SK-N-SH (cell line): ENCODE measurements at regions not wholly inside any gene's neighbourhood (a gene's known extent, or its start where the extent isn't known, plus 50 kb on each side); places are given as distances from the start of the nearest gene placed in this dataset.

Experiments
- CTCF ChIA-PET: fragments of 300-600, 350-600 bp; formaldehyde crosslinking; extraction: SDS; loops from one replicate; lab custom pipeline; 2021; lab: Yijun Ruan, JAX
- POLR2A ChIA-PET: fragments of 350-600 bp; sonication (Branson Sonifier 250); formaldehyde crosslinking; extraction: SDS; loops from one replicate; lab custom pipeline; 2020; ENCODE audit warnings: antibody characterized with exemption, inconsistent platforms; lab: Yijun Ruan, JAX
- DNase-seq: peaks from one replicate; pipeline ENCODE4 v3.0.0; 2012
- H2AFZ ChIP-seq: fragments of 200-600 bp; sonication (generic); 2 replicates; pipeline ENCODE4 v1.8.1; 2016; ENCODE audit warnings: antibody characterized with exemption, mild to moderate bottlenecking, low read depth
- H3F3A ChIP-seq: fragments of 200-600 bp; sonication (generic); replicated peaks from 2 replicates; pipeline ENCODE3; 2016; ENCODE audit warnings: antibody characterized with exemption, mild to moderate bottlenecking; ENCODE audit not compliant: insufficient read depth
- H3K27ac ChIP-seq, 2 experiments: fragments of 200-500 bp in 1 of 2; fragments of 200-600 bp in 1 of 2; sonication (Bioruptor generic) in 1 of 2; sonication (generic), shearing (Covaris generic) in 1 of 2; 2 replicates each; pipeline versions ENCODE4 v1.5.1 to v1.6.1; 2014 to 2016; ENCODE audit warnings: low read depth in 2 of 2, inconsistent platforms in 1 of 2, low read length in 1 of 2, mild to moderate bottlenecking in 1 of 2, mixed read lengths in 1 of 2
- H3K27me3 ChIP-seq: fragments of 200-600 bp; sonication (generic), shearing (Covaris generic); 2 replicates; pipeline ENCODE4 v1.6.1; 2016; ENCODE audit warnings: mixed run types; ENCODE audit not compliant: insufficient read depth
- H3K36me3 ChIP-seq, 2 experiments: fragments of 200-500 bp in 1 of 2; fragments of 200-600 bp in 1 of 2; sonication (Bioruptor generic) in 1 of 2; sonication (generic) in 1 of 2; replicated peaks in 1 of 2; 2 replicates each; pipeline versions ENCODE3 to v1.5.1; 2014 to 2016; ENCODE audit warnings: low read length in 1 of 2, mild to moderate bottlenecking in 1 of 2; ENCODE audit not compliant: insufficient read depth in 2 of 2, control insufficient read depth in 1 of 2
- H3K4me1 ChIP-seq, 2 experiments: fragments of 200-500 bp in 1 of 2; fragments of 200-600 bp in 1 of 2; sonication (Bioruptor generic) in 1 of 2; sonication (generic), shearing (Covaris generic) in 1 of 2; 2 replicates each; pipeline versions ENCODE4 v1.5.1 to v1.6.1; 2014 to 2016; ENCODE audit warnings: low read depth in 1 of 2, low read length in 1 of 2, mixed run types in 1 of 2; ENCODE audit not compliant: insufficient read depth in 2 of 2, control insufficient read depth in 1 of 2
- H3K4me2 ChIP-seq: fragments of 200-600 bp; sonication (generic), shearing (Covaris generic); 2 replicates; pipeline ENCODE4 v1.6.1; 2017; ENCODE audit warnings: mixed run types
- H3K4me3 ChIP-seq, 2 experiments: fragments of 200-500 bp in 1 of 2; fragments of 200-600 bp in 1 of 2; sonication (Bioruptor generic) in 1 of 2; sonication (generic), shearing (Covaris generic) in 1 of 2; 2 replicates each; pipeline versions ENCODE4 v1.5.1 to v1.8.1; 2014 to 2016; ENCODE audit warnings: low read depth in 2 of 2, inconsistent platforms in 1 of 2, low read length in 1 of 2, mild to moderate bottlenecking in 1 of 2, mixed read lengths in 1 of 2, moderate library complexity in 1 of 2
- H3K79me2 ChIP-seq: fragments of 200-600 bp; sonication (generic); 2 replicates; pipeline ENCODE4 v1.8.1; 2017; ENCODE audit warnings: mild to moderate bottlenecking; ENCODE audit not compliant: insufficient read depth
- H3K9ac ChIP-seq: fragments of 200-600 bp; sonication (generic); 2 replicates; pipeline ENCODE4 v1.6.1; 2017; ENCODE audit warnings: mixed run types
- H3K9me2 ChIP-seq: fragments of 200-600 bp; sonication (generic); 2 replicates; pipeline ENCODE4 v1.6.1; 2017; ENCODE audit warnings: mixed run types
- H3K9me3 ChIP-seq: fragments of 200-600 bp; sonication (generic); 2 replicates; pipeline ENCODE4 v1.6.1; 2017; ENCODE audit warnings: mixed run types, mild to moderate bottlenecking, moderate library complexity
- H4K20me1 ChIP-seq: fragments of 200-600 bp; sonication (generic); 2 replicates; pipeline ENCODE4 v1.6.1; 2017; ENCODE audit warnings: mild to moderate bottlenecking, mixed run types; ENCODE audit not compliant: insufficient read depth
- CHD2 ChIP-seq: fragments of 150-350 bp; IDR thresholded peaks from 2 replicates; pipeline ENCODE4 v1.6.1; 2018; ENCODE audit warnings: low read length; ENCODE audit not compliant: partially characterized antibody
- EP300 ChIP-seq, 2 experiments: IDR thresholded peaks; 2 replicates each; pipeline versions ENCODE4 v1.4.0 to v1.6.1; 2012; ENCODE audit warnings: borderline replicate concordance in 1 of 2, low read depth in 1 of 2, low read length in 1 of 2
- FOSL2 ChIP-seq: IDR thresholded peaks from 2 replicates; pipeline ENCODE4 v1.4.0; 2012; ENCODE audit warnings: low read depth, mild to moderate bottlenecking, moderate library complexity, borderline replicate concordance
- FOXJ3 ChIP-seq: sonication (generic); formaldehyde crosslinking; IDR thresholded peaks from 2 replicates; pipeline ENCODE4 v1.5.1; 2020; ENCODE audit warnings: mild to moderate bottlenecking, missing genetic modification reagents
- GATA2 ChIP-seq: sonication (generic); formaldehyde crosslinking; IDR thresholded peaks from 2 replicates; pipeline ENCODE4 v1.5.0; 2020; ENCODE audit warnings: mild to moderate bottlenecking, missing genetic modification reagents
- IRF3 ChIP-seq: fragments of 150-350 bp; IDR thresholded peaks from 2 replicates; pipeline ENCODE4 v1.6.1; 2016; ENCODE audit warnings: mild to moderate bottlenecking, low read depth, low read length
- JUND ChIP-seq: IDR thresholded peaks from 2 replicates; pipeline ENCODE4 v1.4.0; 2012
- POLR2AphosphoS5 ChIP-seq: IDR thresholded peaks from 2 replicates; pipeline ENCODE4 v1.6.1; 2012; ENCODE audit warnings: low read depth, low read length
- RAD21 ChIP-seq: IDR thresholded peaks from 2 replicates; pipeline ENCODE4 v1.6.1; 2012; ENCODE audit warnings: mild to moderate bottlenecking, low read length
- RCOR1 ChIP-seq: fragments of 150-350 bp; IDR thresholded peaks from 2 replicates; pipeline ENCODE4 v1.6.1; 2017; ENCODE audit warnings: antibody characterized with exemption, low read length
- REST ChIP-seq: IDR thresholded peaks from 2 replicates; pipeline ENCODE4 v1.6.1; 2012; ENCODE audit warnings: mild to moderate bottlenecking, low read depth, low read length, moderate library complexity
- SMC3 ChIP-seq: IDR thresholded peaks from 2 replicates; pipeline ENCODE4 v1.6.1; 2012; ENCODE audit warnings: low read depth, low read length, improper control_type of control experiment
- TAF1 ChIP-seq: IDR thresholded peaks from 2 replicates; pipeline ENCODE4 v1.6.1; 2012; ENCODE audit warnings: low read depth, mild to moderate bottlenecking, low read length, moderate library complexity, borderline replicate concordance
- TCF12 ChIP-seq: IDR thresholded peaks from 2 replicates; pipeline ENCODE4 v1.4.0; 2012
- TEAD4 ChIP-seq: IDR thresholded peaks from 2 replicates; pipeline ENCODE4 v1.4.0; 2012; ENCODE audit warnings: mild to moderate bottlenecking, borderline replicate concordance; ENCODE audit not compliant: insufficient read depth
- YY1 ChIP-seq: IDR thresholded peaks from 2 replicates; pipeline ENCODE4 v1.4.0; 2012; ENCODE audit warnings: low read depth, mild to moderate bottlenecking
- ZBTB33 ChIP-seq: IDR thresholded peaks from 2 replicates; pipeline ENCODE4 v1.4.0; 2012; ENCODE audit warnings: low read depth, borderline replicate concordance
- WGBS: methylation state at CpG from one replicate; pipeline ENCODE4 v1.1.6; 2017; ENCODE audit warnings: low lambda C conversion rate; 5-methylcytosine and 5-hydroxymethylcytosine counted together

GRCh38 chr10:52598936-52599335, 173.6 kb downstream of the MBL2 start:
- ChIA-PET CTCF (interaction anchor here (0.6 to 1.7 kb wide), 4 partner anchors 22 to 291 kb away, joined by 3 to 7 read pairs (median 4); no protein-coding TSS in a partner anchor), POLR2A (interaction anchor here (1.0 kb wide), 1 partner anchor 285 kb away, joined by 3 read pairs; the partner anchor contains the start of gene DKK1)
- Histone ChIP-seq H3F3A (peaks cover 3% of the 10 kb centered on the region), H2AFZ (peak overlapping the region; percentile 91), H3K27me3 (no peaks in the 10 kb centered on the region), H3K9ac (no peak overlapping the region), H4K20me1 (no peaks in the 10 kb centered on the region), H3K9me3 (no peaks in the 10 kb centered on the region), H3K4me2 (no peak overlapping the region), H3K9me2 (no peaks in the 10 kb centered on the region), H3K36me3 (no peaks in the 10 kb centered on the region), H3K4me1 (peaks cover 6 to 15% of the 10 kb centered on the region in 2 experiments; a peak in 2 of 4 replicates), H3K79me2 (no peaks in the 10 kb centered on the region), H3K27ac (peak overlapping the region in 1 of 2 experiments; percentile 97; a peak in 2 of 4 replicates), H3K4me3 (no peak overlapping the region)
- WGBS, result 65% methylated on average over 2 of the region's 2 CpGs
- no peak for DNase-seq
- no peak for TF ChIP-seq JUND

GRCh38 chr10:52599551-52600200, 172.9 kb downstream of the MBL2 start:
- no peaks in the 10 kb centered on the region for H3K9me2 ChIP-seq
- H3K9me3 ChIP-seq, result no peaks in the 10 kb centered on the region
- no peak overlapping the region for H3K9ac ChIP-seq
- no peaks in the 10 kb centered on the region for H3K36me3 ChIP-seq
- peak overlapping the region; percentile 31 to 97; a peak in 3 of 4 replicates for H3K27ac ChIP-seq
- no peaks in the 10 kb centered on the region for H4K20me1 ChIP-seq
- TF ChIP-seq TEAD4, result peak; percentile 63
- TF ChIP-seq POLR2AphosphoS5, result no peak; the same call in 1 of the 2 replicates
- TF ChIP-seq EP300 (IDR thresholded peaks at IDR 0.05; ENCODE audit: borderline replicate concordance in 1 of 2, low read depth in 1 of 2, low read length in 1 of 2), result peak in 1 of 2 experiments; percentile 96; a peak in 2 of 4 replicates
- no peak for TF ChIP-seq IRF3
- peak; percentile 90 for TF ChIP-seq GATA2 (CRISPR knock-in tag)
- no peak for TF ChIP-seq REST
- TF ChIP-seq RCOR1, result peak; percentile 81
- peak; percentile 95 for TF ChIP-seq FOXJ3 (CRISPR knock-in tag)
- no peak for TF ChIP-seq TAF1
- TF ChIP-seq YY1, result no peak
- no peak for TF ChIP-seq SMC3
- peak; percentile 71 for TF ChIP-seq CHD2
- TF ChIP-seq JUND, result no peak
- TF ChIP-seq FOSL2, result no peak
- TF ChIP-seq TCF12, result 0 out of 2 replicates have a peak, but pooled peaks have one; percentile 28
- TF ChIP-seq RAD21, result peak; percentile 41
- no peak for TF ChIP-seq ZBTB33
- TF ChIP-seq, all 33 proteins: peak for 8
- no peaks in the 10 kb centered on the region for H3K79me2 ChIP-seq
- peaks cover 6 to 15% of the 10 kb centered on the region in 2 experiments; a peak in 2 of 4 replicates for H3K4me1 ChIP-seq
- 35% methylated on average over 5 of the region's 5 CpGs for WGBS
- no peak overlapping the region for H3K4me3 ChIP-seq
- H3K4me2 ChIP-seq, result no peak overlapping the region
- POLR2A ChIA-PET, result interaction anchor here (1.0 kb wide), 1 partner anchor 286 kb away, joined by 3 read pairs; the partner anchor contains the start of gene DKK1
- CTCF ChIA-PET, result interaction anchor here (0.6 to 1.7 kb wide), 10 partner anchors 14 to 292 kb away, joined by 3 to 7 read pairs (median 4); no protein-coding TSS in a partner anchor
- peaks cover 6% of the 10 kb centered on the region for H3F3A ChIP-seq
- H3K27me3 ChIP-seq, result no peaks in the 10 kb centered on the region
- peak overlapping the region; percentile 91 for H2AFZ ChIP-seq
- peak; percentile 56 for DNase-seq
